IMR-90 (cell line): ENCODE measurements at regions not wholly inside any gene's neighbourhood (a gene's known extent, or its start where the extent isn't known, plus 50 kb on each side); places are given as distances from the start of the nearest gene placed in this dataset.

Experiments
- FOS ChIP-seq: fragments of 150-350 bp; IDR thresholded peaks from 2 replicates; pipeline ENCODE4 v1.6.1; 2016; ENCODE audit warnings: low read depth, low read length
- POLR2A ChIP-seq: IDR thresholded peaks from 2 replicates; pipeline ENCODE4 v1.6.1; 2012; ENCODE audit warnings: mild to moderate bottlenecking, low read depth, low read length
- SMC3 ChIP-seq: fragments of 150-350 bp; IDR thresholded peaks from 2 replicates; pipeline ENCODE4 v1.6.1; 2016; ENCODE audit warnings: low read depth, mild to moderate bottlenecking, antibody characterized with exemption, low read length, moderate library complexity
- TF ChIP-seq, protein P1 (sequence below): conservative IDR thresholded peaks from 2 replicates; pipeline ENCODE4 v1.5.1; 2012; ENCODE audit warnings: mild to moderate bottlenecking, low read depth, low read length, improper control_type of control experiment

- TF ChIP-seq FOS: no peak
- TF ChIP-seq, protein P1, sequence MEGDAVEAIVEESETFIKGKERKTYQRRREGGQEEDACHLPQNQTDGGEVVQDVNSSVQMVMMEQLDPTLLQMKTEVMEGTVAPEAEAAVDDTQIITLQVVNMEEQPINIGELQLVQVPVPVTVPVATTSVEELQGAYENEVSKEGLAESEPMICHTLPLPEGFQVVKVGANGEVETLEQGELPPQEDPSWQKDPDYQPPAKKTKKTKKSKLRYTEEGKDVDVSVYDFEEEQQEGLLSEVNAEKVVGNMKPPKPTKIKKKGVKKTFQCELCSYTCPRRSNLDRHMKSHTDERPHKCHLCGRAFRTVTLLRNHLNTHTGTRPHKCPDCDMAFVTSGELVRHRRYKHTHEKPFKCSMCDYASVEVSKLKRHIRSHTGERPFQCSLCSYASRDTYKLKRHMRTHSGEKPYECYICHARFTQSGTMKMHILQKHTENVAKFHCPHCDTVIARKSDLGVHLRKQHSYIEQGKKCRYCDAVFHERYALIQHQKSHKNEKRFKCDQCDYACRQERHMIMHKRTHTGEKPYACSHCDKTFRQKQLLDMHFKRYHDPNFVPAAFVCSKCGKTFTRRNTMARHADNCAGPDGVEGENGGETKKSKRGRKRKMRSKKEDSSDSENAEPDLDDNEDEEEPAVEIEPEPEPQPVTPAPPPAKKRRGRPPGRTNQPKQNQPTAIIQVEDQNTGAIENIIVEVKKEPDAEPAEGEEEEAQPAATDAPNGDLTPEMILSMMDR: no peak
- no peak for TF ChIP-seq POLR2A
- TF ChIP-seq SMC3: no peak
Observed at GRCh38 chr9:99491408-99492158, 269.5 kb downstream of the SEC61B start.
